ENCODE measurements at regions not wholly inside any gene's neighbourhood (a gene's known extent, or its start where the extent isn't known, plus 50 kb on each side); places are given as distances from the start of the nearest gene placed in this dataset.

DNA sequence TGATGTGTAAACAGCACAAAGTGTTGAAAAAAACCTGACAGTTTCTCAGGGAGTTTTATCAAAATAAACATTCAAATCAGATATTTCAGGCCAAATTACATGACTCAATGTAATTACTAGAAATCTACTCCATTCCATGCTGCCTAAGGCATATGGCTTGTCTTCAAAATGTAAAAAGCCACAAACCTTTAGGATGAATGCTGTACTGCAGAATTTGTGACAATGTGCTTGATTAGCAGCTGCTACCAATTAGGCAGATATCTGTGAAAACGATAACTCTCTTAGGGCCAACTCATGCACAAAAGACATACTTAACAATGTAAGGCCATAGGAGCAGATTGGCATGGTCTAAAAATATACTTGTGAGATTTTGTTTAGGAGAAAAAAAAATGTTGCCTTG, 267.0 kb downstream of the DACT1 start:
- CTCF ChIA-PET, result no interaction called here
- BruUV-seq (replicated peaks), result no TSS peak
- intact Hi-C loops (cut with micrococcal nuclease), result no loop called here
- Mint-ChIP-seq H3K36me3 (ENCODE audit: insufficient read depth, unreplicated experiment) (no peaks in the 10 kb centered on the region), H3K27ac (ENCODE audit: low read depth, unreplicated experiment) (no peak overlapping the region), H3K9me3 (ENCODE audit: unreplicated experiment) (no peaks in the 10 kb centered on the region), H3K4me3 (ENCODE audit: unreplicated experiment) (no peak overlapping the region), H3K4me1 (ENCODE audit: insufficient read depth, unreplicated experiment) (no peaks in the 10 kb centered on the region), H3K27me3 (ENCODE audit: insufficient read depth, unreplicated experiment) (peaks cover 23% of the 10 kb centered on the region)
- POLR2A ChIA-PET, result no interaction called here
- TF ChIP-seq, protein P1, sequence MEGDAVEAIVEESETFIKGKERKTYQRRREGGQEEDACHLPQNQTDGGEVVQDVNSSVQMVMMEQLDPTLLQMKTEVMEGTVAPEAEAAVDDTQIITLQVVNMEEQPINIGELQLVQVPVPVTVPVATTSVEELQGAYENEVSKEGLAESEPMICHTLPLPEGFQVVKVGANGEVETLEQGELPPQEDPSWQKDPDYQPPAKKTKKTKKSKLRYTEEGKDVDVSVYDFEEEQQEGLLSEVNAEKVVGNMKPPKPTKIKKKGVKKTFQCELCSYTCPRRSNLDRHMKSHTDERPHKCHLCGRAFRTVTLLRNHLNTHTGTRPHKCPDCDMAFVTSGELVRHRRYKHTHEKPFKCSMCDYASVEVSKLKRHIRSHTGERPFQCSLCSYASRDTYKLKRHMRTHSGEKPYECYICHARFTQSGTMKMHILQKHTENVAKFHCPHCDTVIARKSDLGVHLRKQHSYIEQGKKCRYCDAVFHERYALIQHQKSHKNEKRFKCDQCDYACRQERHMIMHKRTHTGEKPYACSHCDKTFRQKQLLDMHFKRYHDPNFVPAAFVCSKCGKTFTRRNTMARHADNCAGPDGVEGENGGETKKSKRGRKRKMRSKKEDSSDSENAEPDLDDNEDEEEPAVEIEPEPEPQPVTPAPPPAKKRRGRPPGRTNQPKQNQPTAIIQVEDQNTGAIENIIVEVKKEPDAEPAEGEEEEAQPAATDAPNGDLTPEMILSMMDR (IDR thresholded peaks at IDR 0.05; ENCODE audit: unreplicated experiment), result no peak
- no peak for DNase-seq (ENCODE audit: unreplicated experiment)

DNA sequence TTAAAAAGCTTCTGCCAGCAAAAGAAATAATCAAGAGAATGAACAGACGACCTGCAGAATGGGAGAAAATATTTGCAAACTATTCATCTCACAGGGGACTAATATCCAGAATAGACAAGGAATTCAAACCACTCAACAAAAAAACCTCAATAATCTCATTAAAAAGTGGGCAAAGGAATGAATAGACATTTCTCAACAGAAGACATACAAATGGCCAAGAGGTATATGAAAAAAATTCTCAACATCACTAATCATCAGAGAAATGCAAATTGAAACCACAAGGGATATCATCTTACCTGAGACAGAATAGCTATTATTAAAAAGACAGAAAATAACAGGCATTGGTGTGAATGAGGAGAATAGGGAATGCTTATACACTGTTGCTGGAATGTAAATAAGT, 270.0 kb downstream of the DACT1 start:
- DNase-seq (ENCODE audit: unreplicated experiment), result no peak
- no peaks in the 10 kb centered on the region for H3K36me3 Mint-ChIP-seq (ENCODE audit: insufficient read depth, unreplicated experiment)
- H3K27ac Mint-ChIP-seq (ENCODE audit: low read depth, unreplicated experiment), result no peak overlapping the region
- peaks cover 23% of the 10 kb centered on the region for H3K27me3 Mint-ChIP-seq (ENCODE audit: insufficient read depth, unreplicated experiment)
- no peak overlapping the region for H3K4me3 Mint-ChIP-seq (ENCODE audit: unreplicated experiment)
- TF ChIP-seq, protein P1 (IDR thresholded peaks at IDR 0.05; ENCODE audit: unreplicated experiment), result no peak
- H3K4me1 Mint-ChIP-seq (ENCODE audit: insufficient read depth, unreplicated experiment), result no peaks in the 10 kb centered on the region
- no TSS peak for BruUV-seq (replicated peaks)
- intact Hi-C loops (cut with micrococcal nuclease), result no loop called here
- POLR2A ChIA-PET, result interaction anchor here (0.6 kb wide), 1 partner anchor 101 kb away, joined by 3 read pairs; no protein-coding TSS in a partner anchor
- CTCF ChIA-PET, result interaction anchor here (0.6 kb wide), 1 partner anchor 12 kb away, joined by 4 read pairs; no protein-coding TSS in a partner anchor
- no peaks in the 10 kb centered on the region for H3K9me3 Mint-ChIP-seq (ENCODE audit: unreplicated experiment)

DNA sequence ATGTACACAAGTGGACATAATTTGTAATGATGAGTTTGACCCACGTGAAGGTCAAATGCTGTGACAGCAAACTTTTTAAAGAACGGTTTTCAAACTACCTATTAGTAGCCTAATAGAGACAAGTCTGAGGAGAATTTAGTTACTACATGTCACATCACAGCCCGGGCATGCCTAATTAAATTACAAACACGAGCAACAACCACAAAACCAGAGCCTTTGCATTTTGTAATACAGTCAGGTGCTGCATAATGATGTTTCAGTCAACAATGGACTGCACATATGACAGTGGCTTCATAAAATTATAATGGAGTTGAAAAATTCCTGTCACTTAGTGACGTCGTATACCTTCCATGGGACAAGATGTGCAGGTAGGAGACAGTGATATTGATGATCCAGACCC, 274.5 kb downstream of the DACT1 start:
- Mint-ChIP-seq H3K36me3 (ENCODE audit: insufficient read depth, unreplicated experiment) (no peaks in the 10 kb centered on the region), H3K9me3 (ENCODE audit: unreplicated experiment) (no peaks in the 10 kb centered on the region), H3K4me1 (ENCODE audit: insufficient read depth, unreplicated experiment) (no peaks in the 10 kb centered on the region), H3K27me3 (ENCODE audit: insufficient read depth, unreplicated experiment) (peaks cover 8% of the 10 kb centered on the region), H3K27ac (ENCODE audit: low read depth, unreplicated experiment) (no peak overlapping the region), H3K4me3 (ENCODE audit: unreplicated experiment) (no peak overlapping the region)
- TF ChIP-seq, protein P1 (IDR thresholded peaks at IDR 0.05; ENCODE audit: unreplicated experiment), result no peak
- CTCF ChIA-PET, result interaction anchor here (0.6 kb wide), 1 partner anchor 413 kb away, joined by 3 read pairs; no protein-coding TSS in a partner anchor
- intact Hi-C loops (cut with micrococcal nuclease), result no loop called here
- POLR2A ChIA-PET, result interaction anchor here (0.6 kb wide), 1 partner anchor 277 kb away, joined by 3 read pairs; no protein-coding TSS in a partner anchor
- no peak for DNase-seq (ENCODE audit: unreplicated experiment)
- BruUV-seq (replicated peaks), result no TSS peak

DNA sequence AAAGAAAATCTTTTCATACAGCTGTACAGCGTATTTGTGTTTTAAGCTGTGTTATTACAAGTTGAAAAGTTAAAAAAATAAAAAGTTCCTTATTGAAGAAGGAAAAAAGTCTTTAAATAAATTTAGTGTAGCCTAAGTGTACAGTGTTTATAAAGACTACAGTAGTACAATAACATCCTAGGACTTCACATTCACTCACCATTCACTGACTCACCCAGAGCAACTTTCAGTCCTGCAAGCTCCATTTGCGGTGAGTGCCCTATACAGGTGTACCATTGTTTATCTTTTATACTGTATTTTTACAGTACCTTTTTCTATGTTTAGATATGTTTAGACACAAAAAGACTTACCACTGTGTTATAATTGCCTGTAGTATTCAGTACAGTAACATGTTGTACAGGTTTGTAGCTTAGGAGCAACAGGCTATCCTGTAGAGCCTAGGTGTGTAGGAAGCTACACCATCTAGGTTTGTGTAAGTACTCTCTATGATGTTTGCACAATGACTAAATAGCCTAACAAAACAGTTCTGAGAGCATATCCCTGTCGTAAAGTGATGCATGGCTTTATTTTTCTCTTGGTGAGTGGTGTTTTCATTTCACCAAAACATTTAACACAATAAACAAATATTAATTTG, 275.2 kb downstream of the DACT1 start:
- TF ChIP-seq, protein P1 (IDR thresholded peaks at IDR 0.05; ENCODE audit: unreplicated experiment), result no peak
- POLR2A ChIA-PET, result interaction anchor here (0.6 kb wide), 1 partner anchor 276 kb away, joined by 3 read pairs; no protein-coding TSS in a partner anchor
- Mint-ChIP-seq H3K4me3 (ENCODE audit: unreplicated experiment) (no peak overlapping the region), H3K27ac (ENCODE audit: low read depth, unreplicated experiment) (no peak overlapping the region), H3K4me1 (ENCODE audit: insufficient read depth, unreplicated experiment) (no peaks in the 10 kb centered on the region), H3K36me3 (ENCODE audit: insufficient read depth, unreplicated experiment) (no peaks in the 10 kb centered on the region), H3K9me3 (ENCODE audit: unreplicated experiment) (no peaks in the 10 kb centered on the region), H3K27me3 (ENCODE audit: insufficient read depth, unreplicated experiment) (peaks cover 2% of the 10 kb centered on the region)
- intact Hi-C loops (cut with micrococcal nuclease), result no loop called here
- BruUV-seq (replicated peaks), result no TSS peak
- CTCF ChIA-PET, result interaction anchor here (0.6 kb wide), 2 partner anchors 53 to 414 kb away, joined by 3 read pairs; no protein-coding TSS in a partner anchor
- no peak for DNase-seq (ENCODE audit: unreplicated experiment)

Data from MCF 10A (cell line).